ENCODE measurements at regions not wholly inside any gene's neighbourhood (a gene's known extent, or its start where the extent isn't known, plus 50 kb on each side); places are given as distances from the start of the nearest gene placed in this dataset.

DNA sequence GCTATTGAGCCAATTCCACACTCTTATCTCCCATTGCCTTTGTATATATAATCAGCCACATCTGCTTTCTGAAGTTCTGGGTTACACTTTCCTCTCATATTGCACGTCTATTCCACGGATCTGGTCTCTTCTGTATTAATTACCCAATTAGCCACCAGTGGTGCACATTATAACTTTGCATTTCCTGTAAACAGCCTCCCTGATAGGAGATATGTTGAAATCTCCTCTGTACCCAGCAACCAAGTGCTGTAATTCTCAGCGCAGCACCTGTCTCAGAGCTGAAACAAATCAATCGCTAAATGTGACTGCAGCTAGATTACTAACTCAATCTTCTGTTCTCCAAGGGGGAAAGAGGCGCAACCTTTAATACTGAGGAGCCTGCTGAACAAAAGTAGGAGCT lies 326.4 kb downstream of the SLITRK2 start:
- FAIRE-seq, result no peak
- no peak for DNase-seq (ENCODE audit: insufficient read length, low spot score)
- TF ChIP-seq CTCF (IDR thresholded peaks at IDR 0.05; ENCODE audit: insufficient read depth, missing control alignments), result no peak

DNA sequence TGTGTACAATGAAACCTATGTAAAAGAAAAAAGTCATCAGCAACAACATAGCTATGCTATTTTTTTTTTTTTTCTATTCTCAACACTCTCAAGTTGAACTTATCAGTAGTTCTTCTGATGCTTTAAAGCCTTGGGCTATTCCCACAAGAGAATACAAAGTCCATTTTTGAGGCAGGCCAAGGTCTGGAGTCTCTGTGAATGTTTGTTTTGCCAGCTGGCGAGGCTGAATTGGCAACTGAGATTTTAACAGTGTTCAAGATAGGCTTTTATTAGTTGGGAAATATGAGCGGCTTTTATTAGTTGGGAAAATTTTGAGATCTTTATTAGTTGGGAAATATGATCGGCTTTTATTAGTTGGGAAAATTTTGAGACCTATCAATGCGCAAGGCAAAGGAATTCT lies 336.6 kb downstream of the SLITRK2 start:
- TF ChIP-seq CTCF (IDR thresholded peaks at IDR 0.05; ENCODE audit: insufficient read depth, missing control alignments), result no peak
- no peak for FAIRE-seq
- DNase-seq (ENCODE audit: insufficient read length, low spot score), result no peak

DNA sequence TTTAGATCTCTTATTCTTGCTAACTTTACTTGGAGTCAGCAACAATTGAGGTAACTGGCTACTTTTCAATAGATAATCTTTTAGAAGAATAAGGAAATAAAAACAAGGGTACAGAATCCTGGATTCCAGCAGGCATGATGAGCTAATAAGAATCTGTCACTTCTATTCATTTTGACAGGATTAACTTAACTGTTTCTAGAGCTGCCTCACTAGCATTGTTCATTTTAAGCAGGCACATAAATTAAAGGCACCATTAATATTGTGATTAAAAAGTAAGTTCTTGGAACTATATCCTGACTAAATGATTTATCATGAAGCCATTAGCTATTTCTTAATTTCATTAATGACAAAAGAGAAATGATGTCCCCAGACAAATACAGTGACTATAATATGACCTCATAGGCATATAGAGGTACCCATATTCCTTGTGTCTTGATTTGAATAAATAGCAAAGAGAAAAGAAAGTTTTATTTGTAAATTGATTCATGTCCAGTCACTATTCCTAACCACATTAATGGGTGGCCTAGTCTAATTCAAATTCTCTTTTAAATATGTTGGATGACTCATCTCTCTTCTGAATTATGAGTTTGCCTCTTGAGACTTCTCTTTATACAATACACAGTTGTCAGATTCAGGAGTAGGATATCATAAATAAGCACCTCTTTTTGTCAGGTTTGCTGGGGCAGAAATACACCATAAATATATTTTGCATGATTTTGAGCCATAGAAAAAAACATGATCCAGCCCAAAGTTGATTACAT lies 343.0 kb downstream of the SLITRK2 start:
- FAIRE-seq (no peak), DNase-seq (ENCODE audit: insufficient read length, low spot score) (no peak)
- no peak for TF ChIP-seq CTCF (IDR thresholded peaks at IDR 0.05; ENCODE audit: insufficient read depth, missing control alignments)

DNA sequence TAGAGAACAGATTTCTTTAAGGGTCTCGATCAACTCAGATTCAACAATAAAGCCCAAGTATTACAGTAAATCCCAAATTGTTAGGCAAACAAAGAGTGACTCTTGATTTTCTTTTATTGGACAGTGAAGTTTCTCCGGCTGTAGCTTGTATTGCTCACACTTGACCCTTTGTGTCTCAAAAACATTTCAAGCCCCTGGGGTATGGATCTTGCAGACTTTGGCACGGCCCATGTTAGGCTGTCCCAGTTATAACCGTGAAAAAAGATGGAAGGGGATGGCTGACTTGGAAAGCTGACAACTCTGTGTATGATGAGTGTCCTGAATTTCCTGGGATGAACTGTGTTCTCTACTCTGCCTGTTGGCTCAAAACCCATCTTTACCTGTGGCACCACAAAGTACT lies 356.1 kb downstream of the SLITRK2 start:
- TF ChIP-seq CTCF (IDR thresholded peaks at IDR 0.05; ENCODE audit: insufficient read depth, missing control alignments), result no peak
- no peak for FAIRE-seq
- no peak for DNase-seq (ENCODE audit: insufficient read length, low spot score)

DNA sequence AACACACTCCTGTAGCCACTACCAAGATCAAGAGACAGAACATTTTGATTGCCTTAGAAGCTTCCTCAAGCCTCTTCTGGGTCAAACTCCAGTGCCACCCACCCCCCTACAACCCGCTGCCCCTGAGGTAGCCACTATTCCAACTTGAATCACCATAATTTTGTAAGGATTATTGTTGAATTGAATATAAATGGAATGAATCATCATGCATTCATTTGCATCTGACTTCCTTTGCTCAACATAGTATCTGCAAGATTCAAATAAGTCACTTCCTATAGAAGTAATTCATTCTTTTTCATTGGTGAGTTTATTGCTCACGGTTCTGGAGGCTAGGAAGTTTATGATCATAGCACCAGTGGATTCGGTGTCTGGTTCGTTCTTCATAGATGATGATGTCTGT lies 364.2 kb downstream of the SLITRK2 start:
- no peak for DNase-seq (ENCODE audit: insufficient read length, low spot score)
- TF ChIP-seq CTCF (IDR thresholded peaks at IDR 0.05; ENCODE audit: insufficient read depth, missing control alignments), result no peak

DNA sequence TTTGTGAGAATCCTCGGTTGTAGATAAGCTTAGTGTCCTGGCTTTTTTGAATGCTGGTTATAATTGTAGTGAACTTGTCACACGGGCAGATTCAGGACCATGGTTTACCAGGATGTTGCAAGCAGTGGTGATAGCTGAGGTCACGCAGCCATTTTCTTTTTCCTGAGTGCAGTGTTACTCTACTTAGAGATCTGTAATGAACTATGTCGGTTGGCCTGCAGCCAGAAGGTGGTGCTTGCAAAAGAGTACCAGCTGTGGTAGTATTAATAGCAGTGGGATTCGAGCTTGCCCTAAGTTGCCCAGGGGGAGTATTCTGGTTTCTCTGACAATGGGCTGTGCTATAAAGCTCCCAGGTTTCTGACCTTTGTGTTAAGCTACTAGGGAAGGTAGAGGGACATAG lies 368.9 kb downstream of the SLITRK2 start:
- FAIRE-seq (no peak), DNase-seq (ENCODE audit: insufficient read length, low spot score) (no peak)
- TF ChIP-seq CTCF (IDR thresholded peaks at IDR 0.05; ENCODE audit: insufficient read depth, missing control alignments), result no peak

More for the DNA sequence above, 364.2 kb downstream of the SLITRK2 start:
- no peak for FAIRE-seq

DNA sequence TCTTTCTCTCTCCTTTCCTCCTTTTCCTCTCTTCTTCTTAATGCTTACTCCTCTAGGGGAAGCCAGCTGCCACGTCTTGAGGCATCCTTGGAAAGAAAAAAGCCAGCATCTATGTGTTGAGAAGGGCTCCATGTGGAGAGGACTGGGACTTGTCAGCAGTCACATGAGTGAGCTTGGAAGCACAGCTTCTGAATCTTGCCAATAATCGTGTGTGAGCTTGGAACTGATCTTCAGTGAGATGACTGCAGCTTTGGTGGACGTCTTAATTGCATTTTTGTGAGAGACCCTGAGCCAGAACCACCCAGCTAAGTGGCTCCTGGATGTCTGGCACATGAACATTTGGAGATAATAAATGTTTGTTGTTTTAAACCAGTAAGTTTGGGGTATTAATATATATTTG lies 371.7 kb downstream of the SLITRK2 start:
- no peak for DNase-seq (ENCODE audit: insufficient read length, low spot score)
- FAIRE-seq, result no peak
- TF ChIP-seq CTCF (IDR thresholded peaks at IDR 0.05; ENCODE audit: insufficient read depth, missing control alignments), result no peak

Data from D721Med (cell line).